ENCODE measurements at regions not wholly inside any gene's neighbourhood (a gene's known extent, or its start where the extent isn't known, plus 50 kb on each side); places are given as distances from the start of the nearest gene placed in this dataset.

GRCh38 chr21:36603221-36603620, 95.7 kb upstream of the SIM2 start:
- TF ChIP-seq CTCF (IDR thresholded peaks at IDR 0.05) (no peak), POLR2A (IDR thresholded peaks at IDR 0.05) (no peak)

All from body of pancreas (tissue), 4 donors.